ENCODE measurements at regions not wholly inside any gene's neighbourhood (a gene's known extent, or its start where the extent isn't known, plus 50 kb on each side); places are given as distances from the start of the nearest gene placed in this dataset.

DNA sequence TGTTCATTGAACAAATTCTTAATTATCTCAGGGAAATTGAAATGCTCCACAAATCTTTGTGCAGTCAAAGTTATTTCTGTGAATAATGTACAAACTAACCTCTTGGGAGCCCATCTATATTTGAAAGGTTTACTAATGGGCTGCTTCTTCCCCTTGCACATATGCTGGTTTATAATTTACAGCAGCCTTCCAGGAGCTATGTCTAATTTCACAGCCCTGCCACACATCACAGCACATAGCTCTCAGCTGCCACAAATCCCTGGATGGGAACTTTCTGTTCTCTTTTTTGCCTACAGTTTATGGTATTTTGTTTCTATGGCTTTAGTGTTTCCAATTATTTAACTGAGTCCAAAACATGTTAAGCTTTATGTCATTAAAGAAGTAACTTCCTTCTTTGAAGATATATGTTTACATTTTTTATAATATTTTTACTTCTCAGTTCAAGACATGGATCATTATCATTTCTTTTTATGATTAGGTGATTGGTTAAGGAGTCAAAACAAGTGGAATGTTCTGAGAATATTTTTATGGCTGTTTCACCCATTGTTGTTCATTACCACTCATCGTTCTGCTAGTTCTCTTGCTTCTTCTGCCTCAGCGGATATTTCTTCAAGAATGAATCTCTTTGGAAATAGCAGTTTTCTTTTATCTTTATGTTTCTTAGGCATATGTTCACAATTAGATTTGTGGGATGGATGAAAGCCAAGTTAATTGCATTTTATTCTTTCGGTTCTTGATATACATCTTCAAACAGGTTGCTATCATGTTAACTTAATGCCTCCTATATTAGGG is 475.6 kb upstream of the MIS18BP1 start:
- CTCF ChIA-PET (ENCODE audit: partially characterized antibody), result interaction anchor here (3.4 kb wide), 1 partner anchor 12 kb away, joined by 17 read pairs; no protein-coding TSS in a partner anchor
- no peak overlapping the region for H3K4me2 ChIP-seq (ENCODE audit: insufficient read depth in 1 of 2, low read depth in 2 of 2, low read length in 2 of 2)

More for the DNA sequence above, 475.6 kb upstream of the MIS18BP1 start:
- no peak overlapping the region for H2BK12ac ChIP-seq (ENCODE audit: low read depth, low read length)
- no peak overlapping the region for H2BK5ac ChIP-seq (ENCODE audit: low read depth, low read length)
- H3K18ac ChIP-seq (ENCODE audit: extremely low read depth, low read length), result no peak overlapping the region
- no peak overlapping the region for H4K91ac ChIP-seq (replicated peaks; ENCODE audit: insufficient read length, low read length)
- H2BK15ac ChIP-seq (ENCODE audit: low read length), result no peak overlapping the region
- no peaks in the 10 kb centered on the region for H3K23me2 ChIP-seq (ENCODE audit: low read depth, low read length)
- FAIRE-seq (no peak), DNase-seq (ENCODE audit: low read depth in 1 of 2, low spot score in 2 of 2) (no peak)
- H3K36me3 ChIP-seq (ENCODE audit: control insufficient read depth in 2 of 4, insufficient read depth in 4 of 4, low read length in 3 of 4), result no peaks in the 10 kb centered on the region
- H3K4ac ChIP-seq (replicated peaks; ENCODE audit: insufficient read length, low read depth, low read length), result no peak overlapping the region
- no peak overlapping the region for H3K27ac ChIP-seq (ENCODE audit: low read depth, low read length)
- no peaks in the 10 kb centered on the region for H3K27me3 ChIP-seq (replicated peaks in 1 of 4; ENCODE audit: control insufficient read depth in 3 of 4, extremely low read depth in 1 of 4, insufficient read depth in 3 of 4, low read length in 3 of 4)
- no peak overlapping the region for H2BK20ac ChIP-seq (ENCODE audit: low read length)
- H3K79me2 ChIP-seq (ENCODE audit: control insufficient read depth in 1 of 2, insufficient read depth in 2 of 2, low read length in 2 of 2), result no peaks in the 10 kb centered on the region
- no peak overlapping the region for H3K14ac ChIP-seq (ENCODE audit: insufficient read length)
- H4K20me1 ChIP-seq (replicated peaks in 1 of 2; ENCODE audit: control insufficient read depth in 1 of 2, insufficient read depth in 2 of 2, low read length in 2 of 2), result no peaks in the 10 kb centered on the region
- H3K9ac ChIP-seq (replicated peaks in 1 of 4; ENCODE audit: extremely low read depth in 1 of 4, low read depth in 3 of 4, low read length in 3 of 4), result no peak overlapping the region
- no peak for TF ChIP-seq TAF7 (optimal IDR thresholded peaks at IDR 0.05; ENCODE audit: borderline replicate concordance, low read depth, low read length)
- no peak for TF ChIP-seq GTF2F1 (IDR thresholded peaks at IDR 0.05; ENCODE audit: borderline replicate concordance, low read depth, low read length)
- no peak for TF ChIP-seq MAFK (IDR thresholded peaks at IDR 0.05; ENCODE audit: low read depth, low read length)
- no peak for TF ChIP-seq ASH2L (IDR thresholded peaks at IDR 0.05; ENCODE audit: low read length)
- no peak for TF ChIP-seq BRCA1 (IDR thresholded peaks at IDR 0.05; ENCODE audit: low read depth, low read length)
- no peak for TF ChIP-seq POLR2AphosphoS5 (IDR thresholded peaks at IDR 0.05; ENCODE audit: low read depth, low read length)
- TF ChIP-seq, protein P1, sequence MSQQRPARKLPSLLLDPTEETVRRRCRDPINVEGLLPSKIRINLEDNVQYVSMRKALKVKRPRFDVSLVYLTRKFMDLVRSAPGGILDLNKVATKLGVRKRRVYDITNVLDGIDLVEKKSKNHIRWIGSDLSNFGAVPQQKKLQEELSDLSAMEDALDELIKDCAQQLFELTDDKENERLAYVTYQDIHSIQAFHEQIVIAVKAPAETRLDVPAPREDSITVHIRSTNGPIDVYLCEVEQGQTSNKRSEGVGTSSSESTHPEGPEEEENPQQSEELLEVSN (IDR thresholded peaks at IDR 0.05), result no peak
- no peak for TF ChIP-seq BCL11A (IDR thresholded peaks at IDR 0.05; ENCODE audit: low read depth in 2 of 2, low read length in 2 of 2)
- TF ChIP-seq SP1 (IDR thresholded peaks at IDR 0.05; ENCODE audit: low read depth, low read length), result no peak
- TF ChIP-seq EZH2 (IDR thresholded peaks at IDR 0.05; ENCODE audit: low read depth, low read length, severe bottlenecking), result no peak
- no peak for TF ChIP-seq NRF1 (IDR thresholded peaks at IDR 0.05; ENCODE audit: low read depth, low read length)
- no peak for TF ChIP-seq RBBP5 (IDR thresholded peaks at IDR 0.05; ENCODE audit: borderline replicate concordance, low read depth, low read length)
- no peak for TF ChIP-seq RXRA (IDR thresholded peaks at IDR 0.05; ENCODE audit: insufficient read depth, low read depth, low read length)
- POLR2A ChIA-PET (ENCODE audit: partially characterized antibody), result no interaction called here
- no peaks in the 10 kb centered on the region for H3K79me1 ChIP-seq (ENCODE audit: low read depth, low read length)
- H3K4me3 ChIP-seq (ENCODE audit: extremely low read depth in 1 of 4, insufficient read depth in 2 of 4, low read depth in 3 of 4, low read length in 4 of 4), result no peak overlapping the region
- H3K9me3 ChIP-seq (ENCODE audit: insufficient read depth in 2 of 2, low read depth in 1 of 2, low read length in 1 of 2), result no peaks in the 10 kb centered on the region
- H2AFZ ChIP-seq (ENCODE audit: low read length), result no peak overlapping the region
- H3K4me1 ChIP-seq (replicated peaks in 1 of 4; ENCODE audit: control insufficient read depth in 3 of 4, insufficient read depth in 4 of 4, low read length in 3 of 4), result no peaks in the 10 kb centered on the region
- no peak overlapping the region for H2BK120ac ChIP-seq (replicated peaks; ENCODE audit: low read depth, low read length)
- no peak overlapping the region for H4K8ac ChIP-seq (ENCODE audit: extremely low read depth, insufficient read depth, low read length)
- H3K23ac ChIP-seq (ENCODE audit: insufficient read length), result no peak overlapping the region
- no peak overlapping the region for H2AK5ac ChIP-seq (ENCODE audit: low read depth, low read length)
- H4K5ac ChIP-seq (ENCODE audit: insufficient read length, low read depth, low read length), result no peak overlapping the region
- H3K56ac ChIP-seq (replicated peaks; ENCODE audit: insufficient read length, low read depth, low read length), result no peak overlapping the region
- 60% methylated on average over 3 of the region's 3 CpGs; no CpG with 5 or more reads in 1 of the 2 experiments for WGBS, 2 experiments (ENCODE audit: extremely low coverage in 1 of 2, insufficient coverage in 1 of 2, insufficient read length in 1 of 2, insufficient replicate concordance in 2 of 2, low coverage in 1 of 2, low lambda C conversion rate in 2 of 2, missing lambda C conversion rate in 1 of 2)

Measured in H1 (cell line).